ENCODE measurements at regions not wholly inside any gene's neighbourhood (a gene's known extent, or its start where the extent isn't known, plus 50 kb on each side); places are given as distances from the start of the nearest gene placed in this dataset.
"Not testable (repeated sequence)": the region's sequence is repeated elsewhere in the genome, so short reads cannot be mapped to it uniquely, and the experiment has no call there.

GRCh38 chr19:28436320-28436719 is 776.6 kb downstream of the UQCRFS1 start:
- DNase-seq = no peak
- H3K4me3 Mint-ChIP-seq (ENCODE audit: low read depth, unreplicated experiment) = no peak overlapping the region
- CTCF ChIA-PET = no interaction called here
- H3K27me3 Mint-ChIP-seq (ENCODE audit: unreplicated experiment) = peaks cover 38% of the 10 kb centered on the region
- intact Hi-C loops (cut with micrococcal nuclease; ENCODE audit: unreplicated experiment) = no loop called here
- H3K9me3 Mint-ChIP-seq (ENCODE audit: low read depth, unreplicated experiment) = peaks cover 12% of the 10 kb centered on the region
- no peaks in the 10 kb centered on the region for H3K36me3 Mint-ChIP-seq (ENCODE audit: insufficient read depth, unreplicated experiment)
- H3K27ac Mint-ChIP-seq (ENCODE audit: unreplicated experiment) = no peak overlapping the region
- BruUV-seq (replicated peaks) = no TSS peak
- H3K4me1 Mint-ChIP-seq (ENCODE audit: low read depth, unreplicated experiment) = no peaks in the 10 kb centered on the region
- TF ChIP-seq CTCF (IDR thresholded peaks at IDR 0.05; ENCODE audit: unreplicated experiment) = no peak

- Mint-ChIP-seq H3K27ac (ENCODE audit: unreplicated experiment) (no peak overlapping the region), H3K4me3 (ENCODE audit: low read depth, unreplicated experiment) (no peak overlapping the region), H3K9me3 (ENCODE audit: low read depth, unreplicated experiment) (peaks cover 12% of the 10 kb centered on the region), H3K36me3 (ENCODE audit: insufficient read depth, unreplicated experiment) (no peaks in the 10 kb centered on the region), H3K4me1 (ENCODE audit: low read depth, unreplicated experiment) (no peaks in the 10 kb centered on the region), H3K27me3 (ENCODE audit: unreplicated experiment) (peaks cover 38% of the 10 kb centered on the region)
- intact Hi-C loops (cut with micrococcal nuclease; ENCODE audit: unreplicated experiment) = no loop called here
- CTCF ChIA-PET = no interaction called here
- DNase-seq = no peak
- no peak for TF ChIP-seq CTCF (IDR thresholded peaks at IDR 0.05; ENCODE audit: unreplicated experiment)
- BruUV-seq (replicated peaks) = no TSS peak
Measured at GRCh38 chr19:28435551-28436271, 777.2 kb downstream of the UQCRFS1 start.

GRCh38 chr19:28434794-28435193 is 778.2 kb downstream of the UQCRFS1 start:
- H3K27ac Mint-ChIP-seq (ENCODE audit: unreplicated experiment); H3K4me3 Mint-ChIP-seq (ENCODE audit: low read depth, unreplicated experiment); H3K4me1 Mint-ChIP-seq (ENCODE audit: low read depth, unreplicated experiment); intact Hi-C loops (cut with micrococcal nuclease; ENCODE audit: unreplicated experiment); H3K36me3 Mint-ChIP-seq (ENCODE audit: insufficient read depth, unreplicated experiment); DNase-seq; BruUV-seq (replicated peaks); CTCF ChIA-PET: not testable (repeated sequence)
- Mint-ChIP-seq H3K9me3 (ENCODE audit: low read depth, unreplicated experiment) (peaks cover 12% of the 10 kb centered on the region), H3K27me3 (ENCODE audit: unreplicated experiment) (peaks cover 38% of the 10 kb centered on the region)

GRCh38 chr19:28434365-28434764 is 778.6 kb downstream of the UQCRFS1 start:
- intact Hi-C loops (cut with micrococcal nuclease; ENCODE audit: unreplicated experiment); CTCF ChIA-PET; BruUV-seq (replicated peaks); H3K4me3 Mint-ChIP-seq (ENCODE audit: low read depth, unreplicated experiment); H3K4me1 Mint-ChIP-seq (ENCODE audit: low read depth, unreplicated experiment); DNase-seq; H3K36me3 Mint-ChIP-seq (ENCODE audit: insufficient read depth, unreplicated experiment); H3K27ac Mint-ChIP-seq (ENCODE audit: unreplicated experiment): not testable (repeated sequence)
- peaks cover 38% of the 10 kb centered on the region for H3K27me3 Mint-ChIP-seq (ENCODE audit: unreplicated experiment)
- peaks cover 12% of the 10 kb centered on the region for H3K9me3 Mint-ChIP-seq (ENCODE audit: low read depth, unreplicated experiment)

GRCh38 chr19:28433166-28433565 is 779.8 kb downstream of the UQCRFS1 start:
- intact Hi-C loops (cut with micrococcal nuclease; ENCODE audit: unreplicated experiment) = not testable (repeated sequence)

GRCh38 chr19:28430214-28430613 is 782.7 kb downstream of the UQCRFS1 start:
- Mint-ChIP-seq H3K4me1 (ENCODE audit: low read depth, unreplicated experiment) (peaks cover 10% of the 10 kb centered on the region), H3K4me3 (ENCODE audit: low read depth, unreplicated experiment) (no peak overlapping the region), H3K27me3 (ENCODE audit: unreplicated experiment) (peaks cover 38% of the 10 kb centered on the region), H3K9me3 (ENCODE audit: low read depth, unreplicated experiment) (peaks cover 14% of the 10 kb centered on the region), H3K36me3 (ENCODE audit: insufficient read depth, unreplicated experiment) (peaks cover 5% of the 10 kb centered on the region), H3K27ac (ENCODE audit: unreplicated experiment) (no peak overlapping the region)
- TF ChIP-seq CTCF (IDR thresholded peaks at IDR 0.05; ENCODE audit: unreplicated experiment) = no peak
- intact Hi-C loops (cut with micrococcal nuclease; ENCODE audit: unreplicated experiment) = no loop called here
- DNase-seq = no peak
- BruUV-seq (replicated peaks) = no TSS peak
- CTCF ChIA-PET = no interaction called here

More at GRCh38 chr19:28433166-28433565, 779.8 kb downstream of the UQCRFS1 start:
- H3K4me3 Mint-ChIP-seq (ENCODE audit: low read depth, unreplicated experiment); H3K4me1 Mint-ChIP-seq (ENCODE audit: low read depth, unreplicated experiment); DNase-seq; H3K27ac Mint-ChIP-seq (ENCODE audit: unreplicated experiment); CTCF ChIA-PET; BruUV-seq (replicated peaks); H3K36me3 Mint-ChIP-seq (ENCODE audit: insufficient read depth, unreplicated experiment): not testable (repeated sequence)
- Mint-ChIP-seq H3K9me3 (ENCODE audit: low read depth, unreplicated experiment) (peaks cover 12% of the 10 kb centered on the region), H3K27me3 (ENCODE audit: unreplicated experiment) (peaks cover 38% of the 10 kb centered on the region)

All from Calu3 (cell line).